ENCODE measurements at regions not wholly inside any gene's neighbourhood (a gene's known extent, or its start where the extent isn't known, plus 50 kb on each side); places are given as distances from the start of the nearest gene placed in this dataset.

DNA sequence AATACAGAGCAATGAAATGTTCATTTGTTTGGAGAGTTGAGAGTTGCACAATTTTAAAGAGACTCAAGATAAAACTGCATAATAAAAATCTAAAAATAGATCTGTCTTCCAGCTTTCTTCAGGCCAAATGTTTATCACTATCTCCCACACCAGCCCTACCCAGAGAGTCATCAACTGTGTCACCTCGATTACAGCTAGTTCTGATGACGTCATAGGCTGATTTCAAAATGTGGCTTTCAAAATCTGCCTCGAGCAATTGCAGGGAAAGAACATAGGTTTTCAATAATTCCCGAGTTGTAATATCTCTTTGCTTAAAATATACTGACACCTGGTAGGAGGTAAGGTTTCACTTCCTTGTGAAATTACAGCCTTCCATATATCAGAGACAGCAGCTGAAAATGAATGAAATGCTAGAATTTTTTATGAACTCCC lies 677.6 kb upstream of the ID2 start:
- TF ChIP-seq POLR2AphosphoS5 (IDR thresholded peaks at IDR 0.05; ENCODE audit: low read depth, low read length) (no peak), TAF1 (IDR thresholded peaks at IDR 0.05; ENCODE audit: borderline replicate concordance, insufficient read depth, low read length) (no peak), FOXP2 (optimal IDR thresholded peaks at IDR 0.05; ENCODE audit: borderline replicate concordance, extremely low read depth, extremely low read length, insufficient read depth) (no peak), SIN3A (IDR thresholded peaks at IDR 0.05; ENCODE audit: borderline replicate concordance, insufficient read depth, low read length) (no peak)
- TF ChIP-seq, protein P1, sequence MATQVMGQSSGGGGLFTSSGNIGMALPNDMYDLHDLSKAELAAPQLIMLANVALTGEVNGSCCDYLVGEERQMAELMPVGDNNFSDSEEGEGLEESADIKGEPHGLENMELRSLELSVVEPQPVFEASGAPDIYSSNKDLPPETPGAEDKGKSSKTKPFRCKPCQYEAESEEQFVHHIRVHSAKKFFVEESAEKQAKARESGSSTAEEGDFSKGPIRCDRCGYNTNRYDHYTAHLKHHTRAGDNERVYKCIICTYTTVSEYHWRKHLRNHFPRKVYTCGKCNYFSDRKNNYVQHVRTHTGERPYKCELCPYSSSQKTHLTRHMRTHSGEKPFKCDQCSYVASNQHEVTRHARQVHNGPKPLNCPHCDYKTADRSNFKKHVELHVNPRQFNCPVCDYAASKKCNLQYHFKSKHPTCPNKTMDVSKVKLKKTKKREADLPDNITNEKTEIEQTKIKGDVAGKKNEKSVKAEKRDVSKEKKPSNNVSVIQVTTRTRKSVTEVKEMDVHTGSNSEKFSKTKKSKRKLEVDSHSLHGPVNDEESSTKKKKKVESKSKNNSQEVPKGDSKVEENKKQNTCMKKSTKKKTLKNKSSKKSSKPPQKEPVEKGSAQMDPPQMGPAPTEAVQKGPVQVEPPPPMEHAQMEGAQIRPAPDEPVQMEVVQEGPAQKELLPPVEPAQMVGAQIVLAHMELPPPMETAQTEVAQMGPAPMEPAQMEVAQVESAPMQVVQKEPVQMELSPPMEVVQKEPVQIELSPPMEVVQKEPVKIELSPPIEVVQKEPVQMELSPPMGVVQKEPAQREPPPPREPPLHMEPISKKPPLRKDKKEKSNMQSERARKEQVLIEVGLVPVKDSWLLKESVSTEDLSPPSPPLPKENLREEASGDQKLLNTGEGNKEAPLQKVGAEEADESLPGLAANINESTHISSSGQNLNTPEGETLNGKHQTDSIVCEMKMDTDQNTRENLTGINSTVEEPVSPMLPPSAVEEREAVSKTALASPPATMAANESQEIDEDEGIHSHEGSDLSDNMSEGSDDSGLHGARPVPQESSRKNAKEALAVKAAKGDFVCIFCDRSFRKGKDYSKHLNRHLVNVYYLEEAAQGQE (IDR thresholded peaks at IDR 0.05; ENCODE audit: insufficient read depth in 1 of 2, low read depth in 2 of 2, low read length in 2 of 2) = no peak
